GM21825 (cell line): ENCODE measurements at regions not wholly inside any gene's neighbourhood (a gene's known extent, or its start where the extent isn't known, plus 50 kb on each side); places are given as distances from the start of the nearest gene placed in this dataset.
"Not testable (repeated sequence)": the region's sequence is repeated elsewhere in the genome, so short reads cannot be mapped to it uniquely, and the experiment has no call there.

Experiments used
- ATAC-seq: cut with Tn5 transposase; IDR thresholded peaks from one replicate; pipeline ENCODE4 v1.9.1; 2021; ENCODE audit warnings: mild to moderate bottlenecking, moderate library complexity; ENCODE audit not compliant: unreplicated experiment

GRCh38 chr13:62367971-62368370 is 952.3 kb upstream of the PCDH20 start:
- not testable (repeated sequence) for ATAC-seq

DNA sequence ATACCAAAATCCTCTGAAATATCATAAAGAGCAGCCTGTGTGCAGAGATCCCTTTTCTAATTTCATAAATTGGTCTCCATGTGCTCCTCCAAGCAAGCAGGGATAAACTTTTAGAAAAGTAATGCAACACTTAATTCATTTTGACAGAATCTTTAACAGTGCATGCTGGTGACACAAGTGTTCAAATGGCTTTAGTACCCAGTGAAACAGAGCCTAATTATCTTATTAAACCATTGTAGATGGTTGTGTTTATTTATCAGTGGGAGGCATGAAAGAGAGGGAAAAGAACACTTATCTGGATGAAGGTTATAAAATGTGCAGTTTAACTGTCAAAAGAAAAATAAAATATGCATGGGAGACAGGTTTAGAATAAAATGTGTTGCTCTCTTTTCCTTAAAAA is 945.0 kb upstream of the PCDH20 start:
- no peak for ATAC-seq

GRCh38 chr13:62358646-62358932 is 942.9 kb upstream of the PCDH20 start:
- no peak for ATAC-seq

- ATAC-seq: no peak
Observed at GRCh38 chr13:62357887-62358645, 942.4 kb upstream of the PCDH20 start.

DNA sequence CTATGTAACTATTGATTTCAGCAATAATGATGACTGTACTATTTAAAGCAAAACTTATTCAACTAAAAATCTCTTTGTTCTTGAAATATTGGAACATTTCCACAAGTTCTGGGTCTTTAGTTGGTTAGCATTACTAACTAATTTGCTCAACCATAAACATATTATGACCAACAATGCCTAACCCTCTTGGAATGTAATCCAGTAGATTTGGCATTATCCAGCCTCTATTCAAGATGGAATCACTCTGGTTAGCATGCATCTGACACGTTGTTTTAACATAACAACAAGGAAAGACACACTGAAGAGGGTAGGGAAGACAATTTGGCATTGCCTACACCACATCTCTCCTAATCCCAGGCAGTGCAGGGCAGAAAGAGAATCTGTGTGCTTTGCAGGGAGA is 941.3 kb upstream of the PCDH20 start:
- no peak for ATAC-seq

- ATAC-seq: no peak
Observed at GRCh38 chr13:62337109-62337880, 921.6 kb upstream of the PCDH20 start.

GRCh38 chr13:62336507-62336906 is 920.9 kb upstream of the PCDH20 start:
- no peak for ATAC-seq

- no peak for ATAC-seq
Observed at GRCh38 chr13:62333466-62333865, 917.8 kb upstream of the PCDH20 start.

DNA sequence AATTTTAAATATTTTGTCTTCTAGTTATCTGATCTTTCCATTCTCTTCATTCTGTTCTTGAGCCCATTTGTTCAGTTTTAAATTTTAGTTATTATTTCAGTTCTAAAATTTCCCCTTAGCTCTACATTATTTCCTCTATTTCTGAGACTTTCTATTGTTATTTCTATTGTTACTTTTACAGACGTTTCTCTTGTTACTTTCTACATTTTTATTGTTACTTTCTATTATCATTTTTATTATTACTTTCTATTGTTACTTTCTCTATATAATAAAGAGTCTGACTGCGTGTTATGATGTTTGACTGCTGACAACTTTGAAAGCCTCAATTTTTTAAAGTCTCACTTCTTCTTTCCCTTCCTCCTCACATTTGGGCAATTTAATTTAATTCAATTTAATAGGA is 915.7 kb upstream of the PCDH20 start:
- no peak for ATAC-seq

- ATAC-seq: no peak
Observed at GRCh38 chr13:62327367-62327766, 911.7 kb upstream of the PCDH20 start.

GRCh38 chr13:62324842-62325241 is 909.2 kb upstream of the PCDH20 start:
- ATAC-seq: no peak

DNA sequence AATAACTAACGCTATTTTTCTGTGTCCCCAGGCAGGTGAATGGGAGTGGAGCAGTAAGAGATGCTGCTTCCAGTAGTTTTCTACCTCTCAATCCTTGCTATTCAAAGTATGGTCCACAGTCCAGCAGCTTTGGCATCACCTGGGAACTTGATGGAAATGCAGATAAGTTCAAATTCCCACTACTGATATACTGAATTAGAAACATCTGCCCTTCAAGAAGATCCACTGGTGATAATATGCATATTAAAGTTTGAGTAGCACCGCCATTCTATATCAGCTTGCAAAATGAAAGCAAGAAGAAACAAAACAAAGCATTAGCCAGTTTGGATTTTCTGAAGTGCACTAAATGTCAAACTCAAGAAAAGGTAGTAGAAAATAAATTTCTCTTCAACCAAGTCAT is 906.2 kb upstream of the PCDH20 start:
- ATAC-seq: no peak

GRCh38 chr13:62321139-62321538 is 905.5 kb upstream of the PCDH20 start:
- ATAC-seq: no peak

DNA sequence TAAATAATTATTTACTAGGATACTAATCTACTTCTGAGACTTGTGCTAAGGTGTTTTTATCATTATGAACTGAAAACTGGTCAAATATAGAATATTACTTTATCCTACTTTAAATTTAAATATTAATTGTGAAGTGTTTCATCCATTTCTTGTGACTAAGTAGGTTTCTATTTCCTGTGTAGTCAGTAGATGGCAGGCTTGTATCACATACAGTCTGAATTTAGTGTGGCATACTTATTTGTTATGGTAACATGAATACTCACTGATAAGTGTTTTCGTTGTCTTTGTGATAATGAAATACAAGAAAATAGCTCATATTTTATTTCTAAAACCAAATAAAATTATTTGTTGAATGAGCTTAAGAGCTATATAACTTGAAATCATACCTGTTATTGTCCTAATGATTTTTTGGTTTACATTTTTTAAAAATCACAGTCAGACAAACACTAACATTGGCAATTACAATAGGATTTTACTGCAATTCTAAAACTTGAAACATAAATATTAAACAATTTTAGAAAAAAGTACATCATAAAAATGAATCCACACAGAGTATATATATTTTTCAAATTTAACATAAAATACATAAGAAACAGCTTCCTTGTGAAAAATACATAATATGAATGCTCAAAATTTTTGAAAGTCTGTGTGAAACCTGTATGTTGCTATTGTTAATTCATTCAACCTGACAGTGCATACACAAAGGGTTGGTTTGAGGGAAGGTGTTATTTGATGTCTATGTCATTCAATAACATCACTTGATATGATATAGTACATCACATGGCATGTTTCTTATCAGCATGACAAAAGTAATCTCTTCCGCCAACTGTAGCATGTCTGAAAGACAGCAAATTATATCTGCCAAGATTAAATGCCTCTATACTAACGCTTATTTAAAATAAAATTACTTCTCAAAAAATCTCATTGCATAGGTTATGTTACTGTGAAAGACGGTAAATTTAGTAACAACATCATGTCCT is 904.8 kb upstream of the PCDH20 start:
- ATAC-seq: no peak

- ATAC-seq: no peak
Observed at GRCh38 chr13:62309904-62310303, 894.3 kb upstream of the PCDH20 start.

GRCh38 chr13:62305756-62306155 is 890.1 kb upstream of the PCDH20 start:
- ATAC-seq: peak; percentile 80

DNA sequence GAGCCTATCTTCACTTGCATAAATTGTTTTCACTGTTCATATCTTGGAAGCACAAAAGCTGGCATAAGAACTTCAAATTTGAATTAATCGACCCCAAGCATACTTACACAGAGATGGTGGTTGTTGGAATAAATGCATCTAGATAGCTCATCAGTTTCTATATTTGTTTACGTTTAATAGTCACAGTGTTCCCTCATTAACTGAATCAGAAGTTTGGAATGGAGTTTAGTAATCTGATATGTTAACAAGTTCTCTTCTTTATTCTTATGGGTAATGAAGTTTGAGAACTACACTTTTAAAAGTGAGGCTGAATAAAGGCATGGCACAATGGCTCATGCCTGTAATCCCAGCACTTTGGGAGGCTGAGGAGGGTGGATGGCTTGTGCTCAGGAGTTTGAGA is 886.7 kb upstream of the PCDH20 start:
- ATAC-seq: no peak

- no peak for ATAC-seq
Observed at GRCh38 chr13:62299988-62300387, 884.3 kb upstream of the PCDH20 start.

GRCh38 chr13:62296812-62297211 is 881.2 kb upstream of the PCDH20 start:
- ATAC-seq: no peak

DNA sequence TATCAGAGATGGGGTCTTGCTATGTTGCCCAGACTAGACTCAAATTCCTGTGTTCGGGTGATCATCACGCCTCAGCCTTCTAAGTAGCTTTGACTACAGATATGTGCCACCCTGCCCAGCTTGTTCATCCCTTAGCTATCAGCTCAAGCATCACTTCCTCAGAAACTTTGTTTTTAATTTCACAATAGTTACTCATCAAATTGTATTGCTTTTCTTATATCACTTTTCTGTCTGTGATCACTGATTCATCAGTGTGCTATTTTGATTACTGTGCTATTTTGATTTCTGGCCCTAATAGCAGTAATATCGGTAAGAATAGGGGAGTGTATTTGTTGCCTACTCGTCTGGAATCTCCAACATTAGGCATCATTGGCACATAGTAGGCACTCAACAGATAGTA is 878.6 kb upstream of the PCDH20 start:
- ATAC-seq: no peak

DNA sequence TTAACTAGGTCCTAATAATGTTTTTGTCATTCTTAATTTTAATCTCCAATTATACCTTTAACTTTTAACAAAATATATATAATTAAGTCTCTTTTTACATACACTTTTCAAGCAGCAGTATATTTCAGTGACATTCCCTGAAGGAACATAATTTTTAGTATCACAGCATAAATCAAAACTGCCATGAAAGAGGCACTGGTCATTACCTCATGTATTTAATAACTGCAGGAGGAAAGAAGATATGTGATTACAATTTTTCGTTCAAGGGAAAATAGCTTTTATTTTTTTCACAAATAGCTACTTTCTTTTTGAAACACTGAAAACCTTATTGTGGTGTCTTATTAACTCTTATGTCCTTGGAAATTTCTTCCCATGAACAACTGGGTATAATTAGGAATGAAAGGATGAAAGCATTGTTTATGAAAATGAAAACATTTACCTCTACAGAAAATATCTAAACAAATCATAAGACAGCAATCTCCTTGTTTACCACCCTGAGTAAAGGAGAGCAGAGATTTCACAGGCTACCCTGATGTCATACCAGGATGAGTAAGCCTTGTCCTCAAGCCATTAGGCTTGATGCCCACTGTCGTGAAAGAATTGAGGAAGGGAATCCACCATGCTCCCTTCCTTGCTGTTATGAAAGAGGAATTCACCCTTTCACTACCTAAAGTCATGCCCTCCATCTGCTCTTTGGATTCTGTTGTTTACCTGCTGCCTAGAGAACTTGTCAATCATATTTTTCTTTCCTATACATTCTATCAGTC is 877.2 kb upstream of the PCDH20 start:
- no peak for ATAC-seq
